ENCODE measurements at regions not wholly inside any gene's neighbourhood (a gene's known extent, or its start where the extent isn't known, plus 50 kb on each side); places are given as distances from the start of the nearest gene placed in this dataset.

GRCh38 chr11:64501500-64502427, 54.0 kb upstream of the SLC22A11 start:
- ChIA-PET POLR2A (no interaction called here), CTCF (no interaction called here)
- DNase-seq (ENCODE audit: low read depth, low spot score): no peak
- TF ChIP-seq CTCF (IDR thresholded peaks at IDR 0.05; ENCODE audit: insufficient read depth, low read length, missing control alignments): no peak
- no peak overlapping the region for H3K4me3 ChIP-seq (ENCODE audit: low read depth, low read length)

- ChIA-PET POLR2A (no interaction called here), CTCF (no interaction called here)
- TF ChIP-seq CTCF (IDR thresholded peaks at IDR 0.05; ENCODE audit: insufficient read depth, low read length, missing control alignments): no peak
- DNase-seq (ENCODE audit: low read depth, low spot score): no peak
- no peak overlapping the region for H3K4me3 ChIP-seq (ENCODE audit: low read depth, low read length)
Observed at GRCh38 chr11:64502634-64503033, 53.1 kb upstream of the SLC22A11 start.

GRCh38 chr11:64503186-64503753, 52.5 kb upstream of the SLC22A11 start:
- CTCF ChIA-PET: interaction anchor here (1.1 kb wide), 1 partner anchor 54 kb away, joined by 3 read pairs; no protein-coding TSS in a partner anchor
- TF ChIP-seq CTCF (IDR thresholded peaks at IDR 0.05; ENCODE audit: insufficient read depth, low read length, missing control alignments): no peak
- POLR2A ChIA-PET: no interaction called here

GRCh38 chr11:64504999-64505398, 50.7 kb upstream of the SLC22A11 start:
- POLR2A ChIA-PET: no interaction called here
- DNase-seq (ENCODE audit: low read depth, low spot score): no peak
- H3K4me3 ChIP-seq (ENCODE audit: low read depth, low read length): no peak overlapping the region
- CTCF ChIA-PET: no interaction called here
- no peak for TF ChIP-seq CTCF (IDR thresholded peaks at IDR 0.05; ENCODE audit: insufficient read depth, low read length, missing control alignments)

More at GRCh38 chr11:64503186-64503753, 52.5 kb upstream of the SLC22A11 start:
- no peak for DNase-seq (ENCODE audit: low read depth, low spot score)
- H3K4me3 ChIP-seq (ENCODE audit: low read depth, low read length): no peak overlapping the region

Data from AG04449 (cell line).